ENCODE measurements at regions not wholly inside any gene's neighbourhood (a gene's known extent, or its start where the extent isn't known, plus 50 kb on each side); places are given as distances from the start of the nearest gene placed in this dataset.
"Not testable (repeated sequence)": the region's sequence is repeated elsewhere in the genome, so short reads cannot be mapped to it uniquely, and the experiment has no call there.

GRCh38 chr2:121047383-121047782, 237.6 kb downstream of the TFCP2L1 start:
- no peak for DNase-seq (ENCODE audit: low spot score)

GRCh38 chr2:121049131-121049530, 235.9 kb downstream of the TFCP2L1 start:
- DNase-seq (ENCODE audit: low spot score) = no peak

DNA sequence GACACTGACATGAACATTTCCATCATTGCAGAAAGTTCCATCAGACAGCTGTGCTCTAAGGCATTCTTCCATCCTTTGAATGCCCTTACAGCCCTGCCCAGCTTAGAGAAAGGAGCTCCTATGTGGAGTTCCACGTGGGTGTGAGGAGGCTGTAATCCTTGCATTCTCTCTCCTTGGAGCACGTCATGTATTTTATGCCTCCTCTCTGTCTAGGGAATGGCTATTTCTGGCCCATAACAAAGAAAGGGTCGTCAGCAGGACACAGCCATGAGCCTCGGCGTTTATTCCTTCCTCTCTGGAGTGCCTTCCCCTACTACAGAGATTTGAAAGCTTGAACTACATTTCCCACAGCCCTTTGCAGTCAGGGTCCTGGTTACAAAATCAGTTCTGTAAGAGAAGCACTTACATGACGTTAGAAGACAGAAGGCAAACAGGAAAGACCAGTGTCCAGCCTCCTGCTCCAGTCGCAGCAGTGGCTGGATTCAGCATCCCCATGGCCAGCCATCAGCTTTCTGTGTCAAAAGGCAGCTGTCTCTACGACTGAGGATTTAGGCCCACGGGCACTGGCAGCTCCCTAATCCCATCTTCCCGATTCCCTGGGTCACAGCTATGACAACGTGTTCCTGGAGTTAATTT, 234.9 kb downstream of the TFCP2L1 start:
- no peak for DNase-seq (ENCODE audit: low spot score)

DNA sequence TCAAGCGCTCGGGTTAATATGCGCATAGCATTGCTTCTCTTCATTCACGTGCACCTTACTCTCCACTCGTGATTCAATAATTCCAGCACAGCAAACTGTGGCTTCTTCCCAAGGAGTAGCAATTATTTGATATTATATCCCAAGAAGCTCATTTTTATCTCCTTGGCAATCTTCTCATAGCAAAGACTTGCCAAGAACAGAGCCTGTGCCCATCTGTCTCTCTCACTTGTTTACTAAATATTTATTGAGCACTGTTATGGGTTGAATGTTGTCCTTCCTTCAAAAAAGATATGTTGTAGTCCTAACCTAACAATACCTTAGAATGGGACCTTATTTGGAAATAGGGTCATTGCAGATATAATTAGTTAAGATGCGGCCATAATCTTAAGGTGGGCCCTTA, 233.7 kb downstream of the TFCP2L1 start:
- DNase-seq (ENCODE audit: low spot score) = no peak

DNA sequence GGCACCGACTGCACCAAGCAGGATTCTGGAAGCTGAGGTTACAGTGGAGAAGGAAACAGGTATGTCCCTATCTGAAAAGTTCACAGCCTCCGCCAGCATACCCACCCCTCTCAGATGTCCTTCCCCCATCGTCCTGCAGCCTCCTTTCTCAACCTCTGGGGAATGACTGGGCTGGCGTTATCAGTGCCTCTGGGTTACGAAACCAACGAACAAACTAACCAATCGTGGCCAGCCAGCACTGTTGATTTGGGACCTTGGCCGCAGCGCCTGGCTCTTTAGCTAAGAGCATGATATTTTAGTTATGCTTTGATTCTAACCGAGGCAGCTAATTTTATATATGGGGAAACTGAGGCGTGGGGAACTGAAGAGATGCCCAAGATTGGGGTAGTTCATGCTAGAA, 233.0 kb downstream of the TFCP2L1 start:
- no peak for DNase-seq (ENCODE audit: low spot score)

GRCh38 chr2:121052521-121052920, 232.5 kb downstream of the TFCP2L1 start:
- DNase-seq (ENCODE audit: low spot score) = no peak

GRCh38 chr2:121055088-121055487, 229.9 kb downstream of the TFCP2L1 start:
- DNase-seq (ENCODE audit: low spot score) = no peak

- DNase-seq (ENCODE audit: low spot score) = no peak
Measured at GRCh38 chr2:121055501-121055900, 229.5 kb downstream of the TFCP2L1 start.

GRCh38 chr2:121058852-121059558, 226.0 kb downstream of the TFCP2L1 start:
- DNase-seq (ENCODE audit: low spot score) = no peak

DNA sequence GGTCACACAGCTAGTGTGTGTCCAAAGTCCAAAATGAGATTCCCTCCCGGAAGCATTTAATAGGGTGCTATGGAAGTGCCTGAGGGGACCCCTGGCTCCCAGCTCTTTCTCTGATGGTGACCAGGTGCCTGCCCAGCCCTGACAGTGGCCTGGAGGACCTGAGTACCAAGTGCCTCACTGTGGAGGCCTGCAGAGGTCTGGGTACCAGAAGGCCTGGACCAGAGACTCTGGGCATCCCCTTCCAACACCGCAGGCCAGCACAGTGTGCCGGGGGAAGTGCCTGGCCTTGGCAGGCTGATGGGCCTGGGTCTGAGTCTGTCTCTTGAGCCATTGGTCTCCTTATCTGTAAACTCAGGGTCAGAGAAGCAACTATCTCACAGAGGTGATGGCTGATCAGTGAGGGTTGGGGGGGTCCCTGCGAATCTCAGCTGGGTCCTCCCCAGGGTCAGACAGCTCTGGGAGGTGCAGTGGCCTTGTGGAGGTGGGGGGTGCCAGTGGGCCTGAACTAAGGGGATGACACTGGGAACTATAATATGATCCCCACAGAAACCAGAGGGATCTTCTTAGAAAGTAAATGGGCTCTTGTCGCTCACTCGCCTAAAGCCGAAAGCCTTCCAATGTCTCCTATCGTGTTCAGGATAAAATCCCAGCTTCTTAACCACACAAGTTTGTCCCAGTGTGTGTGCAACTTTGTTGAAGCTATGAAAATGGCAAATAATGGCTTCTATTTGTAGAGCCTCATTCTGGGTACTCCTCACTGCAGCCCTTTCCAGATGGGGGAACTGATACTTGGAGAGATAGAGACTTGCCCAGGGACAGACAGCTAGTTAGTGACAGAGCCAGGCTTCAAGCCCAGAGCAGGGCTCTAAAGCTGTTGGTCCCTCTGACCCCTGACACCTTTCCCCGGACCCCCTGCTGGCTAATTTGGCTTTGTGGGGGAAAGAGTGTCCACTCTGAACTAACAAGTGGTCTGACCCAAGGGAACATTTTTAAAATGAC, 225.1 kb downstream of the TFCP2L1 start:
- DNase-seq (ENCODE audit: low spot score) = no peak

DNA sequence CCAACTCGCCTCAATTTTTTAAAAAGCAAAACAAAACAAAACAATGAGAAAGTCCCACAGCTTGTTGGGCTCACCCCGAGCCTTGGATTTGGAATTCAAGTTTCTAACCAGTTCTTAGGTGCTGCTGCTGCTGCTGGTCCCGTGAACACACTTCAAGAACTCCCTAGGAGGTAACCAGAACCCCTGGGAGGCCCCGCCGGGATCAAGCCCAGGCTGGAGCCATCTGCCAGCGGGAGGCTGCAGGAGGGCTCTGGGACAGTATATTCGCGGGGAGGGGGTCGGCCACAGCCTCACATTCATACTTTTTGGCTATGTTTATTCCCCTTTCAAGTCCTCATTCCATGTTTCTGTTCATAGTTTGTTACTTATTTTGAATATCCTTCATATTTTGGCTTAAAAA, 223.4 kb downstream of the TFCP2L1 start:
- DNase-seq (ENCODE audit: low spot score) = no peak

DNA sequence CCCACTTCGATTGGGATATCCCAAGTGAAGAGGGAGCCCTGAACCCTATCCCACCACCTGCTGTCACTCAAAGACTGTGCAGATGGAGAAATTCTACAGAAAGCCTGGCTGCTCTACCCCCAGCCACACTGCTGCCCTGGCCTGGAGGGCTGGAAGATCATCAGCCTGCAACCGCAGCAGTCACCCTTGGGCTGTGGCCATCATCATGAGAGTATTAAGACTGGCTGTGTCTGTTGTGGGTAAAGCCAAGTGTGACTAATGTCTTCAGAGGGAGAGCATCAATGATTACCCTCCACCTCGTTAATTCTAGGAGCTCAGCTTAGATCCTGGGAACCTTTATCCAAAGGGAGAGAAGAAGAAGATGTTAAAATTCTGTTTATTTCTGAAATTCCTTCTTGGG, 221.5 kb downstream of the TFCP2L1 start:
- peak; percentile 69 for DNase-seq (ENCODE audit: low spot score)

DNA sequence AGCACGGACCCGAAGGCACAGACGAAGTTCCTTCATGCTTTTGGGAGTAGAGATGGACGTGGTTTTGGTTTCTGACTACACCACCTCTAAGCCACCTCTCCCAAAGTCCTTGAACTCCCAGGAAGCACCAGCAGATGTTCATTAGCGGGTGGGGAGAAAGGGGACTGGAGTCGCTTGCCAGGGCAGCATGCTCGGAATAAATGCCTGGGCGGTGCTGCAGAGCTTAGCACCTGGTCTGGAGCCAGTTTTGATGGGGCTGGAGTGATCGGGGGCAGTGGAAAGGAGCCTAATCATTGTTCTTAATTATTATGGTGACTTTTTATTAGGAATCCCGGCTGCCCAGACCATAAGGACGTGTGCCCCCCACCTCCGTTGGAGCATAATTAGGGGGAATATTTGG, 220.8 kb downstream of the TFCP2L1 start:
- DNase-seq (ENCODE audit: low spot score) = no peak

GRCh38 chr2:121065239-121065638, 219.8 kb downstream of the TFCP2L1 start:
- no peak for DNase-seq (ENCODE audit: low spot score)

- no peak for DNase-seq (ENCODE audit: low spot score)
Measured at GRCh38 chr2:121066526-121066925, 218.5 kb downstream of the TFCP2L1 start.

DNA sequence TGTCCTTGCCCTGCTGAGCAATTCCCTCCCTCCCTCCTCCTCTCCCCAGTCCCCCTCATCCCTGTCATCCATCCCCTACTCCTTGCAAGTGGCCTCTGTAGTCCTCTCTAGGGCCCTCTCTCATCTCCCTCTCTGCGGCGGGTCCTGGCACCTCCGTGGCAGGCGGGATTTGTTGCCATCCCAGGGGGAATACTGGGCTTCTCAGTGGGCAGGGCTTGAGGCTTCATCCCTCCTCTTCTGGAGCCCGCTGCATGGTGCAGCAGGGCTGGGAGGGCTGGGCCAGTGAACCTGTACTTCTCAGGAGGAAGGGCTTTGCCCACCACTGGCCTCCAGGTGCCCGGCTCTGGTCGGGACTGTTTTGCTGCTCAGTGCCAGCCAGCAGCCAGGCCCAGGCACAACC, 216.2 kb downstream of the TFCP2L1 start:
- DNase-seq (ENCODE audit: low spot score) = no peak

DNA sequence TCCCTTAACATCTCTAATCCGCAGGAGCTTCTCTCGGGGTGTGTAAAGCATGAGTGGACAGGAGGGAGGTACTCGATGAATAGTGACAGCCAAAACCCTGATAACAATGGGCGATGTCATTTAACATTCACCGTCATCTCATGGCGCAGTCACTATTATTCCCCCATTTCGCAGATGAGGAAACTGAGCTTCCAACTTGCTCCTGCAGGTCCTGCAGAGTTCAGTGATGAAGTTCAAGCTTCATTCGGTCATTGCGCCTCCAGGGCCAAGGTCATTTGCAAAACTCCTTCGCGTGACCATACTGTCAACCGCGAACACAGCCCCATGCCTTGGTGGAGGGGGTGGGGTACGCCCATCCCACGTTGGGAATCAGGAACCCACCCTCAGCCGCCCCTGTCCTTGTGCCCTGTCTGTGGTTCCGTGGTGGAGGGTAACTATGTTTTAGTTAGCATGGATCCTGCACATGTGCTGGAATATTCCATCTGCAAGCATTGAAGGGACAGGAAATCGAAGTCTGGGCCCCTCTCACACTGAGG, 215.5 kb downstream of the TFCP2L1 start:
- no peak for DNase-seq (ENCODE audit: low spot score)

GRCh38 chr2:121070061-121070460, 214.9 kb downstream of the TFCP2L1 start:
- DNase-seq (ENCODE audit: low spot score) = not testable (repeated sequence)

DNA sequence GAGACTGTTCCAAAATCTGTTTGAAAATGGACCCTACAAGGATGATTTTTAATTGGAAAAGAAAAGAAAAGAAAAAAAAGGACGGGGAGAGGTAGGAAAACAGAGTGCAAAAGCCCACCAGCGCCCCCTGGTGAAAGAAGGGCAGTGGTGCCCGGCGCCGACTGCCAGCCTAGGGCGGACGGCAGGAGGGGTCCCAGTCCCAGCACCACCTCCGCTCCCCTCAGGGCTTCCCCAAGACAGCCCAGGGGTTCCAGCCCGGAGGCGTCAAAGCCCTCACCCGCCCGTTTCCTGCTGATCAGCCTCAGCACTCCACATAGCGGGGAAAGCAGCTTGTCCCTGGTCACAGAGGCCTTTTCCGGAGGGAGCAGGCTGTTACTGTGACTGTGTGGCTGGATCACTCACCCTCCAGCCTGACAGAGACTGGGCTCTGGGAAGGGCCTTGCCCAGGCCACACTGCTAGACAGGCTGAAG, 213.9 kb downstream of the TFCP2L1 start:
- peak; percentile 90 for DNase-seq (ENCODE audit: low spot score)

- no peak for DNase-seq (ENCODE audit: low spot score)
Measured at GRCh38 chr2:121072784-121073183, 212.2 kb downstream of the TFCP2L1 start.

DNA sequence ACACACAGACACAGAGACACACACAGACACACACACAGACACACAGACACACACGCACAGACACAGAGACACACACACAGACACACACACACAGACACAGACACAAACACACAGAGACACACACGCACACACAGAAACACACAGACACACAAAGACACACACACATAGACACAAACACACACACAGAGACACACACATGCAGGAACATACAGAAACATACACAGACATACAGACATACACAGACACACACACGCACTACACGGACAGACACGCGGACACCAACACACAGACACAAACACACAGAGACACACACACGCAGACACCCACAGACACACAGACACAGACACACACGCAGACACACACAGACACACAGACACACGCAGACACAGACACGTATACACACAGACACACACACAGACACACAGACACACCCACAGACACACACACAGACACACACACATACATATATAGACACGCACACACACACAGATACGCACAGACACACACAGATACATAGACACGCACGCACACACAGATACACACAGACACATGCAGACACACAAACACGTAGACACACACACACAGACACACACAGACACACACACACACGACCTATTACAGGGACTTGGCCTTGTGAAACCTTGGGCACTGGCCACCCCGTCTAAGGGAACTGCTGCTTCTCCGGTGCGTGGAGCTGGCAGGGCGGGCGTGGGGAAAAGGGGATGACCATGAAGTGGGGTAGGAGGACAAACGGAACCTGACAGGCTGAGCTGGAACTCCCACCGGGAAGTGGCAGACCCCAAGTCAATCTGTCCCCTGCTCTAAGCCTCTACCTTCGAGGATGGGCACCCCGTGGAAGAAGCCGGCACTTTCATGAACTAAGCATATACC, 211.4 kb downstream of the TFCP2L1 start:
- DNase-seq (ENCODE audit: low spot score) = no peak
